ENCODE measurements at regions not wholly inside any gene's neighbourhood (a gene's known extent, or its start where the extent isn't known, plus 50 kb on each side); places are given as distances from the start of the nearest gene placed in this dataset.

DNA sequence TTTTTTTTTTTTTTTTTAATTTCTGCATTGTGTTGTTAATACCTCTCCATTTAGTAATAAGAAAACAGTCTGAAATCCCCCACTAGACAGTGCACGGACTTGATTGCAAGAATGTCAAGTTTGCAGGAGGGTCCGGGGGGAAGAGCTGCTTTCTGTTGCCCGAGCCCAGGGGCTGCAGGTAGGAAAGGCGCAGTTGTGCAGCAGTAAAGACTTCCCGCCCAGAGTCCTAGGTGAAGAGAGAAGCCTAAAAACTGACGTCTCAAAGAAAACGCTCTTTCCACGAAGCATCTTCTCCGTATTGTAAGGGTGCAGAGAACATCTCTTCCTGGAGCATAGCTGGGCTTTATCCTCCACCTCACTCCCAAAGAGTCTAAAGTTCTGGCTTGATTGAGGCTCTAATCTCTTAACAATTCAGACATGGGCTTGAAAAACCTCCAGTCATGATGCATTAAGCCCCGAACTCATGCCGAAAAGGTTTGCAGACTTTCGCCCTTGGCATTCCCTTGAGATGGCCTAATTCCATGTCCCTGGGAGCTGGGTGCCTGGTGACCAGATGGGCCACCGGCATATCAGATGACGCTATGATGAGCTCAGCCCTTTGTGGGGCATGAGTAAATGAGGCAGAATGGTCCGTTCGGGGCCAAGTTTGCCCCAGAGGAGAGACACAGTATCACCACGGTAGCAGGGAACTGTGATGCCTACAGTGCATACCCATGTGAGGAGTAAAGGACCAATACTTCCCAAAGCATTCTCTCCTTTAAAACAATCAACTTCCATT lies 436.2 kb upstream of the ZFHX3 start:
- no peak overlapping the region for H3K27ac ChIP-seq (ENCODE audit: low read length)
- ChIA-PET CTCF (no interaction called here), POLR2A (ENCODE audit: unreplicated experiment) (no interaction called here)
- H3K27me3 ChIP-seq (ENCODE audit: low read length), result peaks cover 35% of the 10 kb centered on the region
- H3K9ac ChIP-seq (ENCODE audit: low read length), result no peak overlapping the region
- H3F3A ChIP-seq (ENCODE audit: low read length, unreplicated experiment), result no peaks in the 10 kb centered on the region
- intact Hi-C loops (cut with micrococcal nuclease), result no loop called here
- TF ChIP-seq EZH2 (IDR thresholded peaks at IDR 0.05; ENCODE audit: low read length, unreplicated experiment) (no peak), EZH2phosphoT487 (IDR thresholded peaks at IDR 0.05; ENCODE audit: borderline replicate concordance, low read length) (no peak)
- TF ChIP-seq, protein P1, sequence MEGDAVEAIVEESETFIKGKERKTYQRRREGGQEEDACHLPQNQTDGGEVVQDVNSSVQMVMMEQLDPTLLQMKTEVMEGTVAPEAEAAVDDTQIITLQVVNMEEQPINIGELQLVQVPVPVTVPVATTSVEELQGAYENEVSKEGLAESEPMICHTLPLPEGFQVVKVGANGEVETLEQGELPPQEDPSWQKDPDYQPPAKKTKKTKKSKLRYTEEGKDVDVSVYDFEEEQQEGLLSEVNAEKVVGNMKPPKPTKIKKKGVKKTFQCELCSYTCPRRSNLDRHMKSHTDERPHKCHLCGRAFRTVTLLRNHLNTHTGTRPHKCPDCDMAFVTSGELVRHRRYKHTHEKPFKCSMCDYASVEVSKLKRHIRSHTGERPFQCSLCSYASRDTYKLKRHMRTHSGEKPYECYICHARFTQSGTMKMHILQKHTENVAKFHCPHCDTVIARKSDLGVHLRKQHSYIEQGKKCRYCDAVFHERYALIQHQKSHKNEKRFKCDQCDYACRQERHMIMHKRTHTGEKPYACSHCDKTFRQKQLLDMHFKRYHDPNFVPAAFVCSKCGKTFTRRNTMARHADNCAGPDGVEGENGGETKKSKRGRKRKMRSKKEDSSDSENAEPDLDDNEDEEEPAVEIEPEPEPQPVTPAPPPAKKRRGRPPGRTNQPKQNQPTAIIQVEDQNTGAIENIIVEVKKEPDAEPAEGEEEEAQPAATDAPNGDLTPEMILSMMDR (conservative IDR thresholded peaks at IDR 0.05; ENCODE audit: low read depth, low read length), result no peak
- H3K79me2 ChIP-seq (ENCODE audit: low read length), result no peaks in the 10 kb centered on the region
- no TSS peak for BruUV-seq (replicated peaks)
- no peak for DNase-seq
- H4K20me1 ChIP-seq (ENCODE audit: low read length), result no peaks in the 10 kb centered on the region
- H3K4me1 ChIP-seq (ENCODE audit: insufficient read depth, low read length), result no peaks in the 10 kb centered on the region
- H3K4me3 ChIP-seq (ENCODE audit: low read length), result no peak overlapping the region
- H3K36me3 ChIP-seq (ENCODE audit: low read depth, low read length), result no peaks in the 10 kb centered on the region
- H3K9me2 ChIP-seq (replicated peaks; ENCODE audit: low read length), result no peaks in the 10 kb centered on the region
- no peak overlapping the region for H3K4me2 ChIP-seq (ENCODE audit: low read length)
- no peak for ATAC-seq
- no peak overlapping the region for H2AFZ ChIP-seq (ENCODE audit: low read length)
- H3K9me3 ChIP-seq (ENCODE audit: low read length), result no peaks in the 10 kb centered on the region

DNA sequence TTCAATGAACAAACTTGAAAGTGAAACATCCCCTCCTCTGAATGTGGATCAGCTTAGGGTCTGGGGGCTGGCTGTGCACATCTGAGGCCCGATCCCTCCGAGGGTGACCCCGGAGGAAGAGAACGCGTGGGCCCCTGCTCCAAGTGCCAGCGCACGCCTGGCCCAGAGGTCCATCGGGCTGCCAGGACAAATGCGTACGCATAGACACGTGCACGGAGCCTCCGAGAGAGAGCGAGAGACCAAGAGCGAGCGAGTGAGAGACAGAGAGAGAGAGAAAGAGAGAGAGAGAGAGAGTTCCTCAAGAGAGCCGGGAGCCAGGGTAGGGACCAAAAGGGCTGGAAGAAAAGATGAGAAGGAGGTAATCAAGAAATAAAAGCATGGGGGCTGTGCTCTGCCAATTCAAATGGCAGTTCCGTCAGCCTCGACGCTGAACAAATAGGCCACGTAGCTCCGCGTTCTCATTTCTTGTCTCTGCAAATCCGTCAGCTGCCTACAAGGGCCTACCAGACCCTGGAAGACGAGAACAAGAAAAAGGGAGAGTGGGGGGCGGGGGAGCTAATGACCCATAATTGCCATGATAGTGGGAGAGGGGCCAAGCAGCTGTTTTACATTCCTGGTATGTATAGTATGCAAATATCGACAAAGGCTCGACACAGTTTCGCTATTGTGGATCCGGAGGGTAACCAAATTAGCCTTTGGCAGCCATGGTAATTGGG lies 435.3 kb upstream of the ZFHX3 start:
- Histone ChIP-seq H3K79me2 (ENCODE audit: low read length) (no peaks in the 10 kb centered on the region), H3K9me2 (replicated peaks; ENCODE audit: low read length) (no peaks in the 10 kb centered on the region), H2AFZ (ENCODE audit: low read length) (no peak overlapping the region), H3K4me2 (ENCODE audit: low read length) (no peak overlapping the region), H3K4me1 (ENCODE audit: insufficient read depth, low read length) (no peaks in the 10 kb centered on the region), H3K9ac (ENCODE audit: low read length) (no peak overlapping the region), H4K20me1 (ENCODE audit: low read length) (no peaks in the 10 kb centered on the region), H3K27ac (ENCODE audit: low read length) (no peak overlapping the region), H3K36me3 (ENCODE audit: low read depth, low read length) (no peaks in the 10 kb centered on the region), H3K27me3 (ENCODE audit: low read length) (peaks cover 35% of the 10 kb centered on the region), H3K9me3 (ENCODE audit: low read length) (no peaks in the 10 kb centered on the region), H3F3A (ENCODE audit: low read length, unreplicated experiment) (no peaks in the 10 kb centered on the region), H3K4me3 (ENCODE audit: low read length) (no peak overlapping the region)
- CTCF ChIA-PET, result no interaction called here
- POLR2A ChIA-PET (ENCODE audit: unreplicated experiment), result no interaction called here
- intact Hi-C loops (cut with micrococcal nuclease), result no loop called here
- TF ChIP-seq, protein P1 (conservative IDR thresholded peaks at IDR 0.05; ENCODE audit: low read depth, low read length), result no peak
- TF ChIP-seq EZH2 (IDR thresholded peaks at IDR 0.05; ENCODE audit: low read length, unreplicated experiment) (no peak), EZH2phosphoT487 (IDR thresholded peaks at IDR 0.05; ENCODE audit: borderline replicate concordance, low read length) (no peak)
- no peak for ATAC-seq
- BruUV-seq (replicated peaks), result no TSS peak
- no peak for DNase-seq

DNA sequence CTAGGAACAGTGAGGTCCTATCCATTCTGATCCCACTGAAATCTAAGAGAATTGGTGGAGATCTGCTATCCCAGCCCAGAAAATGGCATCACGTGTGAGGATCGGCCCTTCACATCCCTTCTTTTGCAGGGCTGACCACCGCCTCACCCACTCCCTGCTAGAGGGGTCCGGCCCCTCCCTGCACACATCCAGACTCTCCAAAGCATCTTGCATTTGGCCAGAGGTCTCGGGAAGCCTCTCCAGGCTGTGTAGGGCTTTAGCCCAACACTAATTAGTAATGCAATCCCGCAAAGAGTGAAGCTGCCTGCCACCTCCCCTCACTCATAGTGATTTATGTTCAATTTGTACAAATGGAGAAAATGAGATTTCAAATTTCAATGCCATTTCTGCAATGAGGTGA lies 434.4 kb upstream of the ZFHX3 start:
- Histone ChIP-seq H3K27me3 (ENCODE audit: low read length) (peaks cover 35% of the 10 kb centered on the region), H3K4me3 (ENCODE audit: low read length) (no peak overlapping the region), H4K20me1 (ENCODE audit: low read length) (no peaks in the 10 kb centered on the region), H3K9me2 (replicated peaks; ENCODE audit: low read length) (no peaks in the 10 kb centered on the region), H3K4me1 (ENCODE audit: insufficient read depth, low read length) (no peaks in the 10 kb centered on the region), H3K36me3 (ENCODE audit: low read depth, low read length) (no peaks in the 10 kb centered on the region), H3K4me2 (ENCODE audit: low read length) (no peak overlapping the region), H3K9me3 (ENCODE audit: low read length) (no peaks in the 10 kb centered on the region), H2AFZ (ENCODE audit: low read length) (no peak overlapping the region), H3F3A (ENCODE audit: low read length, unreplicated experiment) (no peaks in the 10 kb centered on the region), H3K9ac (ENCODE audit: low read length) (no peak overlapping the region), H3K79me2 (ENCODE audit: low read length) (no peaks in the 10 kb centered on the region), H3K27ac (ENCODE audit: low read length) (no peak overlapping the region)
- ChIA-PET CTCF (no interaction called here), POLR2A (ENCODE audit: unreplicated experiment) (no interaction called here)
- ATAC-seq, result no peak
- TF ChIP-seq EZH2 (IDR thresholded peaks at IDR 0.05; ENCODE audit: low read length, unreplicated experiment) (no peak), EZH2phosphoT487 (IDR thresholded peaks at IDR 0.05; ENCODE audit: borderline replicate concordance, low read length) (no peak)
- TF ChIP-seq, protein P1 (conservative IDR thresholded peaks at IDR 0.05; ENCODE audit: low read depth, low read length), result no peak
- DNase-seq, result no peak
- intact Hi-C loops (cut with micrococcal nuclease), result no loop called here
- no TSS peak for BruUV-seq (replicated peaks)

All from PC-3 (cell line).